ENCODE measurements at regions not wholly inside any gene's neighbourhood (a gene's known extent, or its start where the extent isn't known, plus 50 kb on each side); places are given as distances from the start of the nearest gene placed in this dataset.
A peak's percentile ranks its signal among the peaks of the same experiment; 100 is the strongest.

DNA sequence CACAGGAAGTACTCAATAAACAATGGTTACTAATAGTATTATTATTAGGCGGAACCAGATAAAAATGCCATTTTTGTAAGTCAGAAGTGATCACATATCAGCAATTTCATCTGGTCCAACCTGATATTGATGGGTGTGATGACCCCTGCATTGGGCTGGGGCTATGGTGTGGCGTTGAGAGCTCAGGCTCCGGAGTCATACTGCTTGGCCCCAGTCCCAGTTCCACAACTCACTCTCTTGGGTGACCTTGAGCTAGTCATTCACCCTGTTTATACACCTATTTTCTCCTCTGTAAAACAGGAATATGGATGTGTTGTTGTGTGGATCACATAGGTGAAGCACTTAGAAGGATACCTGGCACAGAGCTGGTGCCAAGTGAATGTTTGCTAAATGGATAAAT lies 229.4 kb upstream of the POU3F1 start:
- Histone ChIP-seq H3K27ac (ENCODE audit: low read depth in 1 of 2, low read length in 2 of 2) (no peak overlapping the region), H3K4me3 (ENCODE audit: low read depth in 1 of 3, low read length in 3 of 3) (no peak overlapping the region), H3K27me3 (ENCODE audit: control insufficient read depth in 4 of 4, insufficient read depth in 4 of 4, low read length in 3 of 4) (no peaks in the 10 kb centered on the region), H3K4me1 (ENCODE audit: control insufficient read depth in 4 of 4, insufficient read depth in 4 of 4, low read length in 3 of 4) (peaks cover 0 to 3% (median 0%) of the 10 kb centered on the region in 4 donors), H3K36me3 (ENCODE audit: control insufficient read depth in 4 of 4, insufficient read depth in 3 of 4, low read depth in 1 of 4, low read length in 3 of 4) (peaks cover 0 to 2% (median 0%) of the 10 kb centered on the region in 4 donors), H3K9me3 (ENCODE audit: control insufficient read depth in 4 of 4, low read length in 3 of 4) (peaks cover 0 to 7% (median 3%) of the 10 kb centered on the region in 4 donors), H3K9ac (ENCODE audit: low read depth in 1 of 2, low read length in 2 of 2) (no peak overlapping the region)
- DNase-seq (ENCODE audit: low spot score): no peak
- TF ChIP-seq, protein P1, sequence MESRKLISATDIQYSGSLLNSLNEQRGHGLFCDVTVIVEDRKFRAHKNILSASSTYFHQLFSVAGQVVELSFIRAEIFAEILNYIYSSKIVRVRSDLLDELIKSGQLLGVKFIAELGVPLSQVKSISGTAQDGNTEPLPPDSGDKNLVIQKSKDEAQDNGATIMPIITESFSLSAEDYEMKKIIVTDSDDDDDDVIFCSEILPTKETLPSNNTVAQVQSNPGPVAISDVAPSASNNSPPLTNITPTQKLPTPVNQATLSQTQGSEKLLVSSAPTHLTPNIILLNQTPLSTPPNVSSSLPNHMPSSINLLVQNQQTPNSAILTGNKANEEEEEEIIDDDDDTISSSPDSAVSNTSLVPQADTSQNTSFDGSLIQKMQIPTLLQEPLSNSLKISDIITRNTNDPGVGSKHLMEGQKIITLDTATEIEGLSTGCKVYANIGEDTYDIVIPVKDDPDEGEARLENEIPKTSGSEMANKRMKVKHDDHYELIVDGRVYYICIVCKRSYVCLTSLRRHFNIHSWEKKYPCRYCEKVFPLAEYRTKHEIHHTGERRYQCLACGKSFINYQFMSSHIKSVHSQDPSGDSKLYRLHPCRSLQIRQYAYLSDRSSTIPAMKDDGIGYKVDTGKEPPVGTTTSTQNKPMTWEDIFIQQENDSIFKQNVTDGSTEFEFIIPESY (IDR thresholded peaks at IDR 0.05): no peak
- TF ChIP-seq, protein P2, sequence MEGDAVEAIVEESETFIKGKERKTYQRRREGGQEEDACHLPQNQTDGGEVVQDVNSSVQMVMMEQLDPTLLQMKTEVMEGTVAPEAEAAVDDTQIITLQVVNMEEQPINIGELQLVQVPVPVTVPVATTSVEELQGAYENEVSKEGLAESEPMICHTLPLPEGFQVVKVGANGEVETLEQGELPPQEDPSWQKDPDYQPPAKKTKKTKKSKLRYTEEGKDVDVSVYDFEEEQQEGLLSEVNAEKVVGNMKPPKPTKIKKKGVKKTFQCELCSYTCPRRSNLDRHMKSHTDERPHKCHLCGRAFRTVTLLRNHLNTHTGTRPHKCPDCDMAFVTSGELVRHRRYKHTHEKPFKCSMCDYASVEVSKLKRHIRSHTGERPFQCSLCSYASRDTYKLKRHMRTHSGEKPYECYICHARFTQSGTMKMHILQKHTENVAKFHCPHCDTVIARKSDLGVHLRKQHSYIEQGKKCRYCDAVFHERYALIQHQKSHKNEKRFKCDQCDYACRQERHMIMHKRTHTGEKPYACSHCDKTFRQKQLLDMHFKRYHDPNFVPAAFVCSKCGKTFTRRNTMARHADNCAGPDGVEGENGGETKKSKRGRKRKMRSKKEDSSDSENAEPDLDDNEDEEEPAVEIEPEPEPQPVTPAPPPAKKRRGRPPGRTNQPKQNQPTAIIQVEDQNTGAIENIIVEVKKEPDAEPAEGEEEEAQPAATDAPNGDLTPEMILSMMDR (IDR thresholded peaks at IDR 0.05; ENCODE audit: low read depth, low read length, missing input control): no peak
- TF ChIP-seq EGR1 (IDR thresholded peaks at IDR 0.05; ENCODE audit: low read depth in 2 of 2): no peak
- TF ChIP-seq FOXA1 (IDR thresholded peaks at IDR 0.05): no peak
- 66% methylated on average over 3 of the region's 3 CpGs for WGBS

DNA sequence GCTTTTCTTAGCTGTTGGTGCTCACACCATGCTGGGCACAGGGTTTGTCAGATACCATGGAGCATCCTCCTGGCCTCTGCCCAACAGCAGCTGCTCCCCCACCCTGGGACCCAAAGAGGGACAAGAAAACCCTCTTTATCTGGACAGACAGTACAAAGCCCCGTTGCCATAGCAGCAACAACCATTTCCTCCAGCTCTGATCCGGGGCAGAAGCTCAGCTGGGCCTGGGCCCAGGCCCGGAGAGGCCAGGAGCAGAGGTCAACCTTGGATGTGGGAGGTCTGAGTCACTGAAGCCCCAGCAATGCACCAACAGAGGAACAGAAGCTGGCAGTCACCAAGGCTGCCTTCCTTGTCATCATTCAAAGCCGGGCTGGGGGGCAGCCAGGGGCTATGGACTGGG lies 228.4 kb upstream of the POU3F1 start:
- no peak overlapping the region for H3K9ac ChIP-seq (ENCODE audit: low read depth in 1 of 2, low read length in 2 of 2)
- WGBS: 43% methylated on average over 4 of the region's 4 CpGs
- DNase-seq (ENCODE audit: low spot score): no peak
- H3K36me3 ChIP-seq (ENCODE audit: control insufficient read depth in 4 of 4, insufficient read depth in 3 of 4, low read depth in 1 of 4, low read length in 3 of 4): peaks cover 0 to 2% (median 0%) of the 10 kb centered on the region in 4 donors
- no peak overlapping the region for H3K4me3 ChIP-seq (ENCODE audit: low read depth in 1 of 3, low read length in 3 of 3)
- H3K4me1 ChIP-seq (ENCODE audit: control insufficient read depth in 4 of 4, insufficient read depth in 4 of 4, low read length in 3 of 4): peaks cover 0 to 3% (median 0%) of the 10 kb centered on the region in 4 donors
- no peak overlapping the region for H3K27ac ChIP-seq (ENCODE audit: low read depth in 1 of 2, low read length in 2 of 2)
- TF ChIP-seq NR2F2 (IDR thresholded peaks at IDR 0.05) (peak; percentile 91), JUND (IDR thresholded peaks at IDR 0.05) (peak in 1 of 2 donors; percentile 42)
- TF ChIP-seq, protein P1 (IDR thresholded peaks at IDR 0.05): no peak
- H3K27me3 ChIP-seq (ENCODE audit: control insufficient read depth in 4 of 4, insufficient read depth in 4 of 4, low read length in 3 of 4): no peaks in the 10 kb centered on the region
- H3K9me3 ChIP-seq (ENCODE audit: control insufficient read depth in 4 of 4, low read length in 3 of 4): peaks cover 0 to 7% (median 3%) of the 10 kb centered on the region in 4 donors

DNA sequence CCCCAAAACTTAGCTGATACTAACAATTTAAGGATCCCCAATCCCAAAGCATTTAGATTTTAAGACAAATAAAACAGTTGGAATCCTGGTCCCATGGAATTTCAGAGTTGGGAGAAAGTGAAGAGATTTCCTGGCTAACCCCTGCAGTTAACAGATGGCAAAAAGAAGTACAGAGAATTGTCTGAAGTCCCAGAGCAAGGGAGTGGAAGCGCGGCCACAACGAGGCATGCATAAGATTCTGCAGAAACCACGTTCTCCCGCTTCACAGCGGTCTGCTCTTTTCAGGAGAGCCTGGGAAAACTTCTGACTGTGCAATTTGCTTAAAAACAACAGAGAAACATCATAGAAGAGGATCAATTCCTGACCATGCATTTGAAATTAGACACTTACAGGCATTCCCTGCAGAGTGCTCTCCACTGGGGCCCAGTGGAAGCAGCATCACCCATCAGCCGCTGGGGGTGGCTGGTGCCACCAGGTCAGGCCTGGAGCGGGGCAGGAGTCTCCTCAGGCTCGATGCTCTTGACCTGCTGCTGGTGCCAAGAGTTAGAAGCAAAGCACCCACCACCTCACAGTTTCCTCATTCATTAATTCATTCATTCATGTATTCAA lies 226.7 kb upstream of the POU3F1 start:
- no peaks in the 10 kb centered on the region for H3K27me3 ChIP-seq (ENCODE audit: control insufficient read depth in 4 of 4, insufficient read depth in 4 of 4, low read length in 3 of 4)
- TF ChIP-seq, protein P2 (IDR thresholded peaks at IDR 0.05; ENCODE audit: low read depth, low read length, missing input control): no peak
- TF ChIP-seq, protein P3, sequence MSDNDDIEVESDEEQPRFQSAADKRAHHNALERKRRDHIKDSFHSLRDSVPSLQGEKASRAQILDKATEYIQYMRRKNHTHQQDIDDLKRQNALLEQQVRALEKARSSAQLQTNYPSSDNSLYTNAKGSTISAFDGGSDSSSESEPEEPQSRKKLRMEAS (IDR thresholded peaks at IDR 0.05): no peak
- 84% methylated on average over 9 of the region's 9 CpGs for WGBS

More for the DNA sequence above, 226.7 kb upstream of the POU3F1 start:
- no peak overlapping the region for H3K4me3 ChIP-seq (ENCODE audit: low read depth in 1 of 3, low read length in 3 of 3)
- H3K36me3 ChIP-seq (ENCODE audit: control insufficient read depth in 4 of 4, insufficient read depth in 3 of 4, low read depth in 1 of 4, low read length in 3 of 4): no peaks in the 10 kb centered on the region
- peaks cover 0 to 3% (median 0%) of the 10 kb centered on the region in 4 donors for H3K4me1 ChIP-seq (ENCODE audit: control insufficient read depth in 4 of 4, insufficient read depth in 4 of 4, low read length in 3 of 4)
- no peak overlapping the region for H3K9ac ChIP-seq (ENCODE audit: low read depth in 1 of 2, low read length in 2 of 2)
- H3K9me3 ChIP-seq (ENCODE audit: control insufficient read depth in 4 of 4, low read length in 3 of 4): peaks cover 0 to 3% (median 0%) of the 10 kb centered on the region in 4 donors
- no peak overlapping the region for H3K27ac ChIP-seq (ENCODE audit: low read depth in 1 of 2, low read length in 2 of 2)
- DNase-seq (ENCODE audit: low spot score): no peak

Measured in liver (tissue), 8 donors.